Activated CD8-positive, alpha-beta T cell treated with anti-CD3 and anti-CD28 coated beads for 36 hours (primary cell): ENCODE measurements at regions not wholly inside any gene's neighbourhood (a gene's known extent, or its start where the extent isn't known, plus 50 kb on each side); places are given as distances from the start of the nearest gene placed in this dataset.

ENCODE experiments used
- ATAC-seq: fragments of 200-7000 bp; cut with Tn5 transposase; one replicate; pipeline ENCODE4 v1.10.0; 2021; ENCODE audit warnings: mild to moderate bottlenecking, moderate library complexity
- CTCF ChIA-PET: fragments of 350-600 bp; sonication (Branson Sonifier 250); formaldehyde crosslinking; loops from one replicate; lab custom pipeline; 2021; ENCODE audit warnings: antibody characterized with exemption; lab: Charles Lee
- POLR2A ChIA-PET: fragments of 350-600 bp; sonication (Branson Sonifier 250); formaldehyde crosslinking; loops from one replicate; lab custom pipeline; 2021; ENCODE audit warnings: antibody characterized with exemption; lab: Charles Lee
- DNase-seq: peaks from one replicate; pipeline ENCODE4 v3.0.0-alpha.2; 2020
- H3K27ac Mint-ChIP-seq: one replicate; pipeline ENCODE4 v1.8.0; 2021; ENCODE audit warnings: mild to moderate bottlenecking, mixed read lengths
- H3K27me3 Mint-ChIP-seq: one replicate; pipeline ENCODE4 v1.8.0; 2021; ENCODE audit warnings: mixed read lengths
- H3K36me3 Mint-ChIP-seq: one replicate; pipeline ENCODE4 v1.8.0; 2021; ENCODE audit warnings: low read depth, mixed read lengths
- H3K4me1 Mint-ChIP-seq: one replicate; pipeline ENCODE4 v1.8.0; 2021; ENCODE audit warnings: low read depth, mixed read lengths
- H3K4me3 Mint-ChIP-seq: one replicate; pipeline ENCODE4 v1.8.0; 2021; ENCODE audit warnings: mild to moderate bottlenecking, moderate library complexity, mixed read lengths
- H3K9me3 Mint-ChIP-seq: one replicate; pipeline ENCODE4 v1.8.0; 2021; ENCODE audit warnings: mixed read lengths
- CTCF ChIP-seq: fragments of 200-600 bp; IDR thresholded peaks from one replicate; pipeline ENCODE4 v1.8.0; 2022; ENCODE audit warnings: antibody characterized with exemption, mild to moderate bottlenecking
- intact Hi-C: fragments of 100-400 bp; cut with micrococcal nuclease; formaldehyde crosslinking; loops from one replicate; pipeline ENCODE4 v1.10.0; 2022

GRCh38 chr21:15221799-15222386 is 157.1 kb upstream of the NRIP1 start:
- ChIA-PET POLR2A (no interaction called here), CTCF (no interaction called here)
- H3K36me3 Mint-ChIP-seq = no peaks in the 10 kb centered on the region
- no peak for ATAC-seq
- H3K27ac Mint-ChIP-seq = no peak overlapping the region
- H3K4me1 Mint-ChIP-seq = peaks cover 2% of the 10 kb centered on the region
- no peak for TF ChIP-seq CTCF
- H3K27me3 Mint-ChIP-seq = peaks cover 1% of the 10 kb centered on the region
- no peak for DNase-seq
- intact Hi-C loops = no loop called here
- no peak overlapping the region for H3K4me3 Mint-ChIP-seq
- H3K9me3 Mint-ChIP-seq = no peaks in the 10 kb centered on the region

- intact Hi-C loops = no loop called here
- ATAC-seq = no peak
- TF ChIP-seq CTCF = no peak
- ChIA-PET POLR2A (no interaction called here), CTCF (no interaction called here)
- Mint-ChIP-seq H3K36me3 (no peaks in the 10 kb centered on the region), H3K9me3 (no peaks in the 10 kb centered on the region), H3K4me1 (peaks cover 2% of the 10 kb centered on the region), H3K27me3 (peaks cover 1% of the 10 kb centered on the region), H3K4me3 (no peak overlapping the region), H3K27ac (no peak overlapping the region)
- no peak for DNase-seq
Observed at GRCh38 chr21:15222707-15223106, 157.9 kb upstream of the NRIP1 start.

- ChIA-PET POLR2A (no interaction called here), CTCF (no interaction called here)
- intact Hi-C loops = no loop called here
- no peak for TF ChIP-seq CTCF
- Mint-ChIP-seq H3K27me3 (peaks cover 1% of the 10 kb centered on the region), H3K9me3 (no peaks in the 10 kb centered on the region), H3K36me3 (no peaks in the 10 kb centered on the region), H3K4me3 (no peak overlapping the region), H3K4me1 (peaks cover 2% of the 10 kb centered on the region), H3K27ac (no peak overlapping the region)
- ATAC-seq = no peak
- no peak for DNase-seq
Observed at GRCh38 chr21:15224346-15225086, 159.7 kb upstream of the NRIP1 start.

GRCh38 chr21:15227919-15228318 is 163.1 kb upstream of the NRIP1 start:
- Mint-ChIP-seq H3K27me3 (peaks cover 1% of the 10 kb centered on the region), H3K27ac (no peak overlapping the region), H3K4me1 (no peaks in the 10 kb centered on the region), H3K4me3 (no peak overlapping the region), H3K9me3 (no peaks in the 10 kb centered on the region), H3K36me3 (no peaks in the 10 kb centered on the region)
- ChIA-PET POLR2A (no interaction called here), CTCF (no interaction called here)
- no peak for TF ChIP-seq CTCF
- ATAC-seq (no peak), DNase-seq (no peak)
- intact Hi-C loops = no loop called here

GRCh38 chr21:15229390-15229789 is 164.6 kb upstream of the NRIP1 start:
- Mint-ChIP-seq H3K36me3 (no peaks in the 10 kb centered on the region), H3K9me3 (no peaks in the 10 kb centered on the region), H3K4me3 (no peak overlapping the region), H3K27me3 (peaks cover 1% of the 10 kb centered on the region), H3K27ac (no peak overlapping the region), H3K4me1 (no peaks in the 10 kb centered on the region)
- DNase-seq (no peak), ATAC-seq (no peak)
- TF ChIP-seq CTCF = no peak
- POLR2A ChIA-PET = no interaction called here
- intact Hi-C loops = no loop called here
- CTCF ChIA-PET = no interaction called here
